ENCODE measurements at regions not wholly inside any gene's neighbourhood (a gene's known extent, or its start where the extent isn't known, plus 50 kb on each side); places are given as distances from the start of the nearest gene placed in this dataset.

DNA sequence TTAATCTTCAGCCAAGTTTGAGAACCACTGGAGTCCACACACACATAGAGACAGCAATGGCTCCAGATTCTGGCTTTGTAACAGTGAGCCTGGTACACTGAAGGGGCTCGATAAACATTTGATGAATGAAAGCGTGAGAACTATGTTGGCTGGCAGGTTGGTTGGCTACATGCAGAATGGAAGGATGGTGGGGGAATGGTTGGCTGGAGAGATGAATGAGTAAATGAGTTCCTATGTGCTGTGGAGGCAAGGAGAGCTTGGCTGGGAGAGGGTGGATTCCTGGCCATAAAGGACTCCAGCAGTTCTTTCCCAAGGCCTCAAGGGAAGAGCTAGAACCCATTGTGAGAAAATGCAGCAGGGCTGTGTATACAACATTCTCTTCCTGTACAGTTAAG lies 168.0 kb upstream of the NECTIN1 start:
- POLR2A ChIA-PET: no interaction called here
- TF ChIP-seq, protein P1, sequence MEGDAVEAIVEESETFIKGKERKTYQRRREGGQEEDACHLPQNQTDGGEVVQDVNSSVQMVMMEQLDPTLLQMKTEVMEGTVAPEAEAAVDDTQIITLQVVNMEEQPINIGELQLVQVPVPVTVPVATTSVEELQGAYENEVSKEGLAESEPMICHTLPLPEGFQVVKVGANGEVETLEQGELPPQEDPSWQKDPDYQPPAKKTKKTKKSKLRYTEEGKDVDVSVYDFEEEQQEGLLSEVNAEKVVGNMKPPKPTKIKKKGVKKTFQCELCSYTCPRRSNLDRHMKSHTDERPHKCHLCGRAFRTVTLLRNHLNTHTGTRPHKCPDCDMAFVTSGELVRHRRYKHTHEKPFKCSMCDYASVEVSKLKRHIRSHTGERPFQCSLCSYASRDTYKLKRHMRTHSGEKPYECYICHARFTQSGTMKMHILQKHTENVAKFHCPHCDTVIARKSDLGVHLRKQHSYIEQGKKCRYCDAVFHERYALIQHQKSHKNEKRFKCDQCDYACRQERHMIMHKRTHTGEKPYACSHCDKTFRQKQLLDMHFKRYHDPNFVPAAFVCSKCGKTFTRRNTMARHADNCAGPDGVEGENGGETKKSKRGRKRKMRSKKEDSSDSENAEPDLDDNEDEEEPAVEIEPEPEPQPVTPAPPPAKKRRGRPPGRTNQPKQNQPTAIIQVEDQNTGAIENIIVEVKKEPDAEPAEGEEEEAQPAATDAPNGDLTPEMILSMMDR (IDR thresholded peaks at IDR 0.05; ENCODE audit: control extremely low read depth, extremely low read depth, low read depth, missing control alignments): no peak
- no peak for DNase-seq (ENCODE audit: extremely low spot score)
- CTCF ChIA-PET: interaction anchor here (0.6 to 0.9 kb wide), 2 partner anchors 22 to 43 kb away, joined by 3 read pairs; no protein-coding TSS in a partner anchor

DNA sequence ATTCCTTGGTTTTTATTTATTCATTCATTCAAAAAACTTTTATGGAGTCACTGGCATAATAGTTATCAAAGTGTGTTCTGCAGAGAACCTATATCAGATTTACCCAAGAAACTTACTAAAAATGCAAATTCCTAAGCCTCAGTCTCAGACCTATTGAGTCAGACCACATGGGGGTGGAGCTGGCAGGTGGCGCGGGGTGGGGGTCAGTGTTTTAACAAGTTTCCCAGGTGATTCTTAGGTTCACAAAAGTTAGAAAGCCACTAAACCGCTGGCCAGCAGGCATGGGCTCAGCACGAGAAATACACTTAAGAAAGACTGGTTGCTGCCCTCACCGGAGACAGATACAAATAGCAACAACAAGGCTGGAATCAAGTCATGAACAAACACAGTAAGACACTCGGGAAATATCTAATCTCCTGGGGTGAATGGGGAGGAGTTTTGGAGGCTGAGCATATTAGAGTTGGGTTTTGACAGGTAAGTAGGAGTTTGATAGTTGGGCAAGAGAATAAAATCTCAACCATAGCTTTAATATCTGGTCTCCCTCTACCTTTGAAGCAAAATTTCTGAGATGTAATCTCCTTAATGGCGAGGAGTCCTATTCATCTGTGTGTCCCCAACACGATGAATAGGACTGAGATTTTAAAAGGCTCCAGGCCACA lies 167.5 kb upstream of the NECTIN1 start:
- ChIA-PET CTCF (interaction anchor here (0.9 kb wide), 1 partner anchor 44 kb away, joined by 3 read pairs; no protein-coding TSS in a partner anchor), POLR2A (no interaction called here)
- TF ChIP-seq, protein P1 (IDR thresholded peaks at IDR 0.05; ENCODE audit: control extremely low read depth, extremely low read depth, low read depth, missing control alignments): no peak
- no peak for DNase-seq (ENCODE audit: extremely low spot score)

DNA sequence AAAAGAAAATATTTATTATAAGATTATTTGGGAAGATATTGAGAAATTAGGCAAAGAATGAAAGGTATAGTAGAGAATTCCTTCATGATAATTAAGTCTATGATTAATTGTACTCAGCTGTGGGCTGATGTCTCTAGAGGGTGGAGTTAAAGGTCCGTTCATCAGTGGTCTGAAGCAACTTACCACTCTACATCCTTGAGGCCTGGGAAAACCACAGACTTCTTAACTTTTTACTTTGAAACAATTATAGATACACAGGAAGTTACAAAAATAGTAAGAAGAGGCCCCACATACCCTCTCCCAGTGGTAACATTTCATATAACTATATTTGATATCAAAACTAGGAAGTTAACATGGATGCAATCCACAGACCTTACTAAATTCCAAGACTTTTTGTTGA lies 167.0 kb upstream of the NECTIN1 start:
- CTCF ChIA-PET: no interaction called here
- TF ChIP-seq, protein P1 (IDR thresholded peaks at IDR 0.05; ENCODE audit: control extremely low read depth, extremely low read depth, low read depth, missing control alignments): no peak
- no peak for DNase-seq (ENCODE audit: extremely low spot score)
- POLR2A ChIA-PET: no interaction called here

DNA sequence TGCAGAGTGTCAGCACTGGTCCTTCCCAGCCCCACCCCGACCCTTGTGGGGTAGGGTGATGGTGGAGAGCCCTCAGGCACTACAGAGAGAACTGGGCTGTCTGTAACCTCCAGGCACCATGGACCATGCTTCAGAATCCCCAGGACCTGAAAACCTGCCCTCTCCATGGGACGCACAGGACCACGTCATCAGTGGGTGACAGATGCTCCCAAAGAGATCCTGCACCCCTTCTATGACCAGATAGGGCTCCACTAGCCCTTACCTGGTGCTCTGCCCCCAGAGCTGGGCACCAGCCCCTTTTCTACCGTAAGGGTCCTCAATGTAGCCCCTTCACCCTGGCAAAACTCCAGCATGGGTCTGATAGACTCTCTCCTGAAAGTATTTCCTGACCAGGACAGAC lies 165.9 kb upstream of the NECTIN1 start:
- CTCF ChIA-PET: no interaction called here

DNA sequence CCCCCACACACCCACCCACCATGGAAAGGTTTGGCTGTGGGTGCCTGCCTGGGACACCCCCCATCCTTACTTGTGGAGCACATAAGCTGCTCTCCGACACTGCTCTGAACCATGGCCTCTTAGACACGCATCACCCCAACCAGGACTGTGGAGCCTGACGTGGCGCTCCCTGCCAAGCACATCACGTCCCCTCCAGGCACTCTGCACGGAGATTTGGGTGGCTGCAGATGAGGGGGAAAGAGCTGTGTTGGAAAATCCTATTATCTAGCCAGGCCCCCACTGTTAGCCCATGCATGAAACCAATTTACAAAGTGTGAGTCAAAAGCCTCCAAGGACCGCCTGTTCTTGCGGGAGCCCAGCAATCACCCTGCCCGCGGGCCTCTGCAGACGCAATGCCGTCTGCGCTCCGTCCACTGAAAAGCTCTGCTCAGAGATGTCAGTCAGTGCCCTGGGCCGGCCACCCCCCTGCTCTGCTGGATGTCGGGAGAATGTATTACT lies 163.4 kb upstream of the NECTIN1 start:
- ChIA-PET CTCF (no interaction called here), POLR2A (no interaction called here)
- TF ChIP-seq, protein P1 (IDR thresholded peaks at IDR 0.05; ENCODE audit: control extremely low read depth, extremely low read depth, low read depth, missing control alignments): no peak
- DNase-seq (ENCODE audit: extremely low spot score): no peak

More for the DNA sequence above, 165.9 kb upstream of the NECTIN1 start:
- DNase-seq (ENCODE audit: extremely low spot score): no peak
- POLR2A ChIA-PET: no interaction called here
- TF ChIP-seq, protein P1 (IDR thresholded peaks at IDR 0.05; ENCODE audit: control extremely low read depth, extremely low read depth, low read depth, missing control alignments): no peak

DNA sequence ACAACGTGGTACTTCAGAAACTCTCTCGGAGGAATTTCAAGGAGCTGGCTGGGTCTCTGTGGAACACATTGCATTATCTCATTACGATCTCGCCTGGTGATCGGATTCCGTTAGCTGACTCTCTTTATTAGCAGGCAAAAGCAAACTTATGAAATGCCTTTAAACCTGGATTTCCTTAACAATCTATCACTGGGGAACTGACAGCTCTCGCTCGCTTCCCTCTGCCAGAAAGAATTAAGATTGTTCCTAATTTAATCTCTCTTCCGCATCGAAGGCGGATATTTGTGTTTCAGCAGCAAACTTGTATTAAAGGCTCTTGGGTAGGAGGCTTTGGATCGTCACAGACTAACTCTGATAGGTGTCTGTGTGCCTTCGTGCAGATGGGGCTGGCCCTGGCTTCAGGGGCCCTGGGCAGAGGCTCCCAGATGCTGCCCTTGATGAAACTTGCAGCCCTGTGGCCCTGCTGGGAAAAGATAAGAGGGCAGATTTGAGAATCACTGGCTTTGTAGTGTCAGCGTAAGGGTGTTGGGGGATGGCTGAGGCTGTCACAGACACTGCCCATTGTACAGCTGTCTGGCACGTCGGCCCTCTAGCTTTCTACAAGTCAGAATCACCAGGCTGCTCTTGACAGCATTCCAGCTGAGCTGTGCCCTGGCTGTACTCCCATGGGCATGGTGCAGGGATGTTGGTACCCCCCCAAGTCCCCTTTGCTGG lies 162.2 kb upstream of the NECTIN1 start:
- CTCF ChIA-PET: interaction anchor here (1.2 kb wide), 1 partner anchor 12 kb away, joined by 4 read pairs; no protein-coding TSS in a partner anchor
- POLR2A ChIA-PET: no interaction called here
- DNase-seq (ENCODE audit: extremely low spot score): no peak
- TF ChIP-seq, protein P1 (IDR thresholded peaks at IDR 0.05; ENCODE audit: control extremely low read depth, extremely low read depth, low read depth, missing control alignments): no peak
